ENCODE measurements at regions not wholly inside any gene's neighbourhood (a gene's known extent, or its start where the extent isn't known, plus 50 kb on each side); places are given as distances from the start of the nearest gene placed in this dataset.

- DNase-seq (ENCODE audit: low spot score): no peak
- ChIA-PET CTCF (interaction anchor here (0.6 kb wide), 2 partner anchors 61 to 137 kb away, joined by 3 to 4 read pairs; no protein-coding TSS in a partner anchor), POLR2A (ENCODE audit: low non-redundant PET) (no interaction called here)
- no peak overlapping the region for H3K27ac ChIP-seq
- TF ChIP-seq CTCF (conservative IDR thresholded peaks at IDR 0.05; ENCODE audit: low read depth): no peak
Observed at GRCh38 chr11:107183953-107184352, 165.7 kb upstream of the GUCY1A2 start.

DNA sequence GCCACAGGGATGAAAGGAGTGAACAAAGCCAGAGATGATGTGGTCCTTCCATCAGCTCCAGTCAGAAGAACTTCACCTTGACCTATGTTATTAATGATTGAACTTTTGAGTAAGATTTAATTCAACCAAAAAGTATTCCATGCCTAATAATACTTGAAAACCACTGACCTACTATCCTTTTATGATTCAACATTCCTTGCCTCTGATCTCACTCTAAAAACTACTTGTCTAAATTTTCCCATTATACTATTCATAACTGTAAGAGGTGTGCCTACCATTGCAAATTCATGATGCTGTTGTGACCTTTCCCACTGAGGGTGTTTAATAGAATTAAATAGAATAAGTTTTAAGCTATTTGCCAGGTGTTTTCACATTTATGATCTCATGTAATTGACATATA, 164.7 kb upstream of the GUCY1A2 start:
- DNase-seq (ENCODE audit: low spot score): no peak
- CTCF ChIA-PET: no interaction called here
- H3K27ac ChIP-seq: no peak overlapping the region
- TF ChIP-seq CTCF (conservative IDR thresholded peaks at IDR 0.05; ENCODE audit: low read depth): no peak
- POLR2A ChIA-PET (ENCODE audit: low non-redundant PET): no interaction called here

DNA sequence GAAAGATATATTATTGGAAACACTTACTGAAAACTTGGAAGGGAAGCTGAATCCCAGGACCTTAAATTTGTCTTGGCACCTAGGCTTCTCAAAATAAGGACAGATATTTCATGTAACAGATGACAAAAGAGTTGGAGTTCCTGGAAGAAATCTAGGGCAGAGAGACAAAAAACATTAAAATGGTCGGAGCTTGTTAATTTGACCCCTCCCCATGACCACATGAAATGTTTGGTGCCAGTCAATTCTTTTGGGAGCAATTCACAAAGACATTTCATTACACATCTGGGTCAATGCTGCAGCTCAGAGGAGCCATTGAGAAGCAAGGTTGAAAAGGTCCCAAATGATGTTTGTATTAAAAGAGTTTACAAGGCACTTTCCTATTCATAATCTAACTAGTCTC, 162.0 kb upstream of the GUCY1A2 start:
- no peak for TF ChIP-seq CTCF (conservative IDR thresholded peaks at IDR 0.05; ENCODE audit: low read depth)
- CTCF ChIA-PET: no interaction called here

DNA sequence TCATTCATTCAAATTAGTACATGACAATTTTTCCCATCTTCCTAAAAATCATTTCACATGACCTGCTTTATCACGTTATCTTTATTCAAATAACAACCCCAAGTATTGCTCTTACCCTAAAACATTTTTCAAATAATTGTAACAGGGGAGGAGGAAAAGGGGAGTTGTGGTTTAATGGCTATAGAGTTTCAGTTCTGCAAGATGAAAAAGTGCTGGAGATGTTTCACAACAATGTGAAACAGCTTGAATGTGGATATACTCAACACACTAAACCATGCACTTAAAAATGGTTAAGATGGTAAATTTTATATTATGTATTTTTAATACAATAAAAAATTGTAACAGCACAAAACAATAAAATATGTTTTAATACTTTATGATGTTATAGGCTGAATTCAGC, 161.6 kb upstream of the GUCY1A2 start:
- ChIA-PET POLR2A (ENCODE audit: low non-redundant PET) (no interaction called here), CTCF (no interaction called here)
- TF ChIP-seq CTCF (conservative IDR thresholded peaks at IDR 0.05; ENCODE audit: low read depth): no peak
- H3K27ac ChIP-seq: no peak overlapping the region
- no peak for DNase-seq (ENCODE audit: low spot score)

More for the DNA sequence above, 162.0 kb upstream of the GUCY1A2 start:
- H3K27ac ChIP-seq: no peak overlapping the region
- POLR2A ChIA-PET (ENCODE audit: low non-redundant PET): no interaction called here
- DNase-seq (ENCODE audit: low spot score): no peak

DNA sequence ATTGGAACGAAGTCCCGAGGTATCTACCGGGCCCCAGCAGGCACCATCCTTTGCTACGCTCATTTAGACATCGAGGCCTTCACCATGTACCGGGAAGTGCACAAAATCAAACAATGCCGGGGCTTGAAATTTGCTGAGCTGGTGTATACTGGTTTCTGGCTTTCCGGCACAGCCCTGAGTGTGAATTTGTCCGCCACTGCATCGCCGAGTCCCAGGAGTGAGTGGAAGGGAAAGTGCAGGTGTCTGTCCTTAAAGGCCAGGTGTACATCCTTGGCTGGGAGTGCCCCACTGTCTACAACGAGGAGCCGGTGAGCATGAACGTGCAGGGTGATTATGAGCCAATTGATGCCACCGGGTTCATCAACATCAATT, 158.8 kb upstream of the GUCY1A2 start:
- CTCF ChIA-PET: interaction anchor here (0.7 kb wide), 1 partner anchor 43 kb away, joined by 3 read pairs; no protein-coding TSS in a partner anchor

GRCh38 chr11:107176148-107177105, 158.2 kb upstream of the GUCY1A2 start:
- H3K27ac ChIP-seq: no peak overlapping the region
- ChIA-PET POLR2A (ENCODE audit: low non-redundant PET) (no interaction called here), CTCF (interaction anchor here (0.7 kb wide), 1 partner anchor 44 kb away, joined by 3 read pairs; no protein-coding TSS in a partner anchor)
- no peak for TF ChIP-seq CTCF (conservative IDR thresholded peaks at IDR 0.05; ENCODE audit: low read depth)
- DNase-seq (ENCODE audit: low spot score): no peak

More for the DNA sequence above, 158.8 kb upstream of the GUCY1A2 start:
- POLR2A ChIA-PET (ENCODE audit: low non-redundant PET): no interaction called here
- DNase-seq (ENCODE audit: low spot score): no peak
- TF ChIP-seq CTCF (conservative IDR thresholded peaks at IDR 0.05; ENCODE audit: low read depth): no peak
- H3K27ac ChIP-seq: no peak overlapping the region
